22Rv1 (cell line): ENCODE measurements at regions not wholly inside any gene's neighbourhood (a gene's known extent, or its start where the extent isn't known, plus 50 kb on each side); places are given as distances from the start of the nearest gene placed in this dataset.

Source experiments
- CTCF ChIP-seq: fragments of 450-650 bp; IDR thresholded peaks from 2 replicates; pipeline ENCODE4 v1.5.1; 2017; ENCODE audit warnings: mild to moderate bottlenecking
- ZFX ChIP-seq: fragments of 450-650 bp; IDR thresholded peaks from 2 replicates; pipeline ENCODE4 v1.6.1; 2017; ENCODE audit warnings: antibody characterized with exemption, borderline replicate concordance

GRCh38 chr3:194866236-194866635 is 180.6 kb downstream of the FAM43A start:
- no peak for TF ChIP-seq CTCF
- no peak for TF ChIP-seq ZFX
